HepG2 (cell line): ENCODE measurements at regions not wholly inside any gene's neighbourhood (a gene's known extent, or its start where the extent isn't known, plus 50 kb on each side); places are given as distances from the start of the nearest gene placed in this dataset.

ENCODE experiments used
- ATAC-seq: fragments of 200-7000 bp; cut with Tn5 transposase; 3 replicates; pipeline ENCODE4 v1.9.1; 2020; ENCODE audit warnings: mild to moderate bottlenecking, moderate library complexity
- BruUV-seq: library from RNA; stranded (reverse); fragments of 400-500 nt; replicated peaks from 2 replicates; lab custom pipeline; 2021; lab: Mats Ljungman, UMichigan
- CTCF ChIA-PET: fragments of 300-600 bp; formaldehyde crosslinking; extraction: SDS; loops from one replicate; lab custom pipeline; 2021; ENCODE audit warnings: low total read pairs, inconsistent platforms, low intra/inter-chr PET ratio; lab: Yijun Ruan, JAX
- POLR2A ChIA-PET: fragments of 350-600 bp; sonication (Branson Sonifier 250); formaldehyde crosslinking; loops from one replicate; lab custom pipeline; 2020; ENCODE audit warnings: antibody characterized with exemption, inconsistent platforms; lab: Yijun Ruan, JAX
- DNase-seq: peaks from one replicate; pipeline ENCODE4 v3.0.0-alpha.2; 2015; ENCODE audit warnings: low spot score
- FAIRE-seq: peaks from 3 replicates; lab custom pipeline; 2011; peaks lifted over from hg19 to GRCh38; lab: Jason Lieb, UNC
- H2AFZ ChIP-seq: one replicate; pipeline ENCODE4 v1.6.1; 2011; ENCODE audit warnings: low read length, inconsistent platforms
- H3K27ac ChIP-seq: fragments of 300-600 bp; 3 replicates; pipeline ENCODE4 v1.8.0; 2011; ENCODE audit warnings: mixed run types, mild to moderate bottlenecking, mixed read lengths, low read length, inconsistent platforms; ENCODE audit not compliant: insufficient read depth; ENCODE audit errors: extremely low read length
- H3K27me3 ChIP-seq, 2 experiments: fragments of 200-600 bp in 1 of 2; 2 replicates in 1 of 2; 3 replicates in 1 of 2; pipeline versions ENCODE4 v1.6.0 to v1.8.0; 2011; ENCODE audit warnings: low read length in 2 of 2, mild to moderate bottlenecking in 2 of 2, moderate library complexity in 2 of 2, inconsistent platforms in 1 of 2; ENCODE audit not compliant: insufficient read depth in 2 of 2, control insufficient read depth in 1 of 2
- H3K36me3 ChIP-seq, 2 experiments: fragments of 200-600 bp in 1 of 2; replicated peaks in 1 of 2; 2 replicates in 1 of 2; 3 replicates in 1 of 2; pipeline versions ENCODE4 v1.5.1 to v1.8.0; 2011; ENCODE audit warnings: low read length in 2 of 2, inconsistent platforms in 1 of 2; ENCODE audit not compliant: insufficient read depth in 2 of 2, control insufficient read depth in 1 of 2
- H3K4me1 ChIP-seq: 2 replicates; pipeline ENCODE4 v1.5.1; 2012; ENCODE audit warnings: low read length, inconsistent platforms; ENCODE audit not compliant: insufficient read depth
- H3K4me2 ChIP-seq: 2 replicates; pipeline ENCODE4 v1.6.0; 2011; ENCODE audit warnings: low read depth, low read length, inconsistent platforms
- H3K4me3 ChIP-seq, 3 experiments: fragments of 200-600 bp in 1 of 3; sonication (generic), shearing (Covaris generic) in 1 of 3; replicated peaks in 1 of 3; 2 replicates each; pipeline ENCODE4 v1.5.1; 2011 to 2016; ENCODE audit warnings: low read length in 3 of 3, inconsistent platforms in 2 of 3, low read depth in 2 of 3, mild to moderate bottlenecking in 2 of 3, control low read depth in 1 of 3, mixed read lengths in 1 of 3; ENCODE audit not compliant: insufficient read depth in 1 of 3
- H3K79me2 ChIP-seq: one replicate; pipeline ENCODE4 v1.6.1; 2011; ENCODE audit warnings: low read length, inconsistent platforms; ENCODE audit not compliant: insufficient read depth
- H3K9ac ChIP-seq: 2 replicates; pipeline ENCODE4 v1.6.0; 2011; ENCODE audit warnings: mild to moderate bottlenecking, low read depth, low read length, inconsistent platforms; ENCODE audit not compliant: insufficient read depth
- H3K9me3 ChIP-seq: 2 replicates; pipeline ENCODE4 v1.5.1; 2012; ENCODE audit warnings: mild to moderate bottlenecking, low read length
- H4K20me1 ChIP-seq: 2 replicates; pipeline ENCODE4 v1.6.0; 2011; ENCODE audit warnings: inconsistent platforms, mild to moderate bottlenecking, low read length, moderate library complexity; ENCODE audit not compliant: insufficient read depth
- CEBPZ ChIP-seq: IDR thresholded peaks from 2 replicates; pipeline ENCODE4 v1.6.1; 2012; ENCODE audit warnings: low read length, improper control_type of control experiment
- KLF15 ChIP-seq: sonication (generic); formaldehyde crosslinking; IDR thresholded peaks from 2 replicates; pipeline ENCODE4 v1.8.1; 2023; ENCODE audit warnings: borderline replicate concordance, mild to moderate bottlenecking, inconsistent platforms, missing genetic modification reagents, mixed read lengths
- ZNF124 ChIP-seq: sonication (generic); formaldehyde crosslinking; IDR thresholded peaks from 2 replicates; pipeline ENCODE4 v1.4.0; 2020; ENCODE audit warnings: missing genetic modification reagents
- ZNF563 ChIP-seq: sonication (generic); formaldehyde crosslinking; IDR thresholded peaks from 2 replicates; pipeline ENCODE4 v1.8.0; 2022; ENCODE audit warnings: mild to moderate bottlenecking, moderate library complexity, missing genetic modification reagents
- ZNF75D ChIP-seq: sonication (generic); formaldehyde crosslinking; IDR thresholded peaks from 2 replicates; pipeline ENCODE4 v1.8.1; 2023; ENCODE audit warnings: missing genetic modification reagents, mild to moderate bottlenecking, borderline replicate concordance
- WGBS: methylation state at CpG from one replicate; pipeline ENCODE4 v1.1.6; 2017; ENCODE audit warnings: low lambda C conversion rate; 5-methylcytosine and 5-hydroxymethylcytosine counted together
- in situ Hi-C: cut with HindIII; loops from 2 replicates; pipeline ENCODE4 v1.10.0; 2017; ENCODE audit warnings: low pct_unique_long_range_greater_than_20kb; ENCODE audit not compliant: extremely low pct_ligation_motif_present
- intact Hi-C: fragments of 100-400 bp; cut with micrococcal nuclease; formaldehyde crosslinking; loops from one replicate; pipeline ENCODE4 v1.10.0; 2022; ENCODE audit not compliant: unreplicated experiment

- H4K20me1 ChIP-seq: no peaks in the 10 kb centered on the region
- intact Hi-C loops: no loop called here
- H3K4me3 ChIP-seq: no peak overlapping the region
- no peaks in the 10 kb centered on the region for H3K9me3 ChIP-seq
- DNase-seq: no peak
- H3K36me3 ChIP-seq: no peaks in the 10 kb centered on the region
- H2AFZ ChIP-seq: no peak overlapping the region
- TF ChIP-seq KLF15 (CRISPR knock-in tag) (no peak), ZNF75D (no peak), CEBPZ (no peak), ZNF124 (no peak), ZNF563 (no peak)
- TF ChIP-seq, all 625 proteins: peak for 0
- no TSS peak for BruUV-seq
- FAIRE-seq (no peak), ATAC-seq (no peak)
- Histone ChIP-seq H3K4me1 (no peaks in the 10 kb centered on the region), H3K27me3 (no peaks in the 10 kb centered on the region), H3K27ac (no peak overlapping the region), H3K79me2 (no peaks in the 10 kb centered on the region), H3K4me2 (no peak overlapping the region), H3K9ac (no peak overlapping the region)
- in situ Hi-C loops: no loop called here
- ChIA-PET CTCF (no interaction called here), POLR2A (no interaction called here)
- WGBS: 0% methylated on average over 1 of the region's 1 CpG
Measured at GRCh38 chr12:30010071-30011052, 226.6 kb upstream of the TMTC1 start.
